CD14-positive monocyte (primary cell): ENCODE measurements at regions not wholly inside any gene's neighbourhood (a gene's known extent, or its start where the extent isn't known, plus 50 kb on each side); places are given as distances from the start of the nearest gene placed in this dataset.

ENCODE experiments used
- DNase-seq, 3 donors: peaks; one replicate each; pipeline ENCODE4 v3.0.0-alpha.2; 2011 to 2022
- H2AFZ ChIP-seq: 2 replicates; pipeline ENCODE4 v1.6.0; 2012; ENCODE audit warnings: mild to moderate bottlenecking, low read depth, low read length, inconsistent platforms; ENCODE audit not compliant: insufficient read depth, poor library complexity, severe bottlenecking
- H3K27ac ChIP-seq, 2 donors: 1 replicate in 1 of 2; 2 replicates in 1 of 2; pipeline ENCODE4 v1.5.1; 2012 to 2013; ENCODE audit warnings: low read length in 2 of 2, control low read depth in 1 of 2, inconsistent platforms in 1 of 2, low read depth in 1 of 2, mild to moderate bottlenecking in 1 of 2
- H3K27me3 ChIP-seq, 2 donors: one replicate each; pipeline versions ENCODE4 v1.6.0 to v1.6.1; 2011 to 2013; ENCODE audit warnings: low read length in 2 of 2; ENCODE audit not compliant: control insufficient read depth in 2 of 2, insufficient read depth in 2 of 2
- H3K36me3 ChIP-seq, 2 donors: replicated peaks in 1 of 2; 1 replicate in 1 of 2; 2 replicates in 1 of 2; pipeline versions ENCODE4 v1.5.1 to v1.6.1; 2012 to 2013; ENCODE audit warnings: low read length in 2 of 2, control low read depth in 1 of 2, inconsistent platforms in 1 of 2, mild to moderate bottlenecking in 1 of 2; ENCODE audit not compliant: insufficient read depth in 2 of 2, control insufficient read depth in 1 of 2
- H3K4me1 ChIP-seq, 2 donors: 1 replicate in 1 of 2; 2 replicates in 1 of 2; pipeline versions ENCODE4 v1.5.1 to v1.6.1; 2012 to 2013; ENCODE audit warnings: low read length in 2 of 2, control low read depth in 1 of 2, inconsistent platforms in 1 of 2, mild to moderate bottlenecking in 1 of 2, moderate library complexity in 1 of 2; ENCODE audit not compliant: insufficient read depth in 2 of 2, control insufficient read depth in 1 of 2
- H3K4me2 ChIP-seq: replicated peaks from 2 replicates; pipeline ENCODE3; 2012; ENCODE audit warnings: low read length, moderate library complexity, mild to moderate bottlenecking; ENCODE audit not compliant: poor library complexity, severe bottlenecking; ENCODE audit errors: extremely low read depth
- H3K4me3 ChIP-seq, 3 experiments: fragments of 200-600 bp in 1 of 3; sonication (generic) in 1 of 3; replicated peaks in 1 of 3; 1 replicate in 2 of 3; 2 replicates in 1 of 3; pipeline ENCODE4 v1.5.1; 2011 to 2013; ENCODE audit warnings: low read length in 3 of 3, mild to moderate bottlenecking in 3 of 3, control low read depth in 2 of 3, low read depth in 2 of 3, inconsistent platforms in 1 of 3, moderate library complexity in 1 of 3
- H3K79me2 ChIP-seq: 2 replicates; pipeline ENCODE4 v1.6.0; 2012; ENCODE audit warnings: mild to moderate bottlenecking, control low read depth, inconsistent platforms, low read length, moderate library complexity; ENCODE audit not compliant: insufficient read depth
- H3K9ac ChIP-seq: 2 replicates; pipeline ENCODE4 v1.6.0; 2017; ENCODE audit warnings: low read length, mild to moderate bottlenecking; ENCODE audit not compliant: insufficient read depth, poor library complexity, severe bottlenecking
- H3K9me3 ChIP-seq, 2 donors: replicated peaks in 1 of 2; 1 replicate in 1 of 2; 2 replicates in 1 of 2; pipeline versions ENCODE4 v1.5.1 to v1.6.1; 2012 to 2013; ENCODE audit warnings: low read length in 2 of 2, control low read depth in 1 of 2; ENCODE audit not compliant: control insufficient read depth in 1 of 2, insufficient read depth in 1 of 2
- H4K20me1 ChIP-seq: 2 replicates; pipeline ENCODE4 v1.6.0; 2012; ENCODE audit warnings: mild to moderate bottlenecking, low read length, control low read depth, moderate library complexity; ENCODE audit not compliant: insufficient read depth
- H3K27ac Mint-ChIP-seq, 7 donors: one replicate each; pipeline ENCODE4 v1.8.0; 2020; ENCODE audit warnings: mild to moderate bottlenecking in 7 of 7, mixed read lengths in 7 of 7, moderate library complexity in 6 of 7, inconsistent platforms in 2 of 7
- H3K27me3 Mint-ChIP-seq, 3 donors: one replicate each; pipeline ENCODE4 v1.8.0; 2021 to 2022; ENCODE audit warnings: low read depth in 3 of 3, mild to moderate bottlenecking in 3 of 3, mixed read lengths in 3 of 3, moderate library complexity in 3 of 3, inconsistent platforms in 1 of 3
- H3K36me3 Mint-ChIP-seq, 2 donors: one replicate each; pipeline ENCODE4 v1.8.0; 2020; ENCODE audit warnings: mixed read lengths in 2 of 2, inconsistent platforms in 1 of 2, mild to moderate bottlenecking in 1 of 2
- H3K4me1 Mint-ChIP-seq: one replicate; pipeline ENCODE4 v1.8.0; 2020; ENCODE audit warnings: mild to moderate bottlenecking, mixed read lengths
- H3K4me3 Mint-ChIP-seq, 2 donors: one replicate each; pipeline ENCODE4 v1.8.0; 2020; ENCODE audit warnings: mild to moderate bottlenecking in 2 of 2, mixed read lengths in 2 of 2, moderate library complexity in 1 of 2
- H3K9me3 Mint-ChIP-seq, 7 donors: one replicate each; pipeline ENCODE4 v1.8.0; 2020 to 2022; ENCODE audit warnings: mixed read lengths in 7 of 7, mild to moderate bottlenecking in 6 of 7, moderate library complexity in 6 of 7, inconsistent platforms in 2 of 7
- CTCF ChIP-seq: fragments of 200-600 bp; IDR thresholded peaks from one replicate; pipeline ENCODE4 v1.8.0; 2022; ENCODE audit warnings: antibody characterized with exemption, mild to moderate bottlenecking
- WGBS: methylation state at CpG from one replicate; pipeline ENCODE4 v1.1.5; 2013; ENCODE audit warnings: missing lambda C conversion rate; ENCODE audit not compliant: insufficient coverage; 5-methylcytosine and 5-hydroxymethylcytosine counted together
- intact Hi-C, 2 donors: fragments of 100-400 bp; cut with micrococcal nuclease; formaldehyde crosslinking; loops; one replicate each; pipeline versions ENCODE4 v1.15.0 to v1.15.1; 2023

GRCh38 chr6:41428996-41429421 lies 93.6 kb downstream of the NCR2 start:
- Histone ChIP-seq H3K4me3 (no peak overlapping the region), H3K27ac (no peak overlapping the region), H3K36me3 (no peaks in the 10 kb centered on the region), H3K27me3 (peaks cover 55 to 62% of the 10 kb centered on the region in 2 donors), H4K20me1 (no peaks in the 10 kb centered on the region), H3K9me3 (peaks cover 7 to 30% of the 10 kb centered on the region in 2 donors), H3K4me2 (no peak overlapping the region), H3K4me1 (peaks cover 10 to 21% of the 10 kb centered on the region in 2 donors), H2AFZ (no peak overlapping the region), H3K79me2 (no peaks in the 10 kb centered on the region), H3K9ac (no peak overlapping the region)
- intact Hi-C loops = no loop called here
- Mint-ChIP-seq H3K9me3 (peaks cover 0 to 12% (median 3%) of the 10 kb centered on the region in 7 donors), H3K36me3 (peaks cover 0 to 3% of the 10 kb centered on the region in 2 donors), H3K27ac (peak overlapping the region in 1 of 7 donors; percentile 31), H3K4me1 (peaks cover 7% of the 10 kb centered on the region), H3K4me3 (peak overlapping the region in 1 of 2 donors; percentile 73), H3K27me3 (peaks cover 31 to 42% (median 40%) of the 10 kb centered on the region in 3 donors)
- WGBS = 14% methylated on average over 4 of the region's 5 CpGs
- TF ChIP-seq CTCF = no peak
- DNase-seq = peak in 1 of 3 donors; percentile 15

GRCh38 chr6:41429506-41430504 lies 94.4 kb downstream of the NCR2 start:
- no peak for DNase-seq
- Histone ChIP-seq H3K9me3 (peaks cover 7 to 30% of the 10 kb centered on the region in 2 donors), H3K4me3 (no peak overlapping the region), H3K4me2 (no peak overlapping the region), H2AFZ (no peak overlapping the region), H3K9ac (no peak overlapping the region), H3K4me1 (peaks cover 10 to 21% of the 10 kb centered on the region in 2 donors), H3K27ac (no peak overlapping the region), H3K36me3 (no peaks in the 10 kb centered on the region), H4K20me1 (no peaks in the 10 kb centered on the region), H3K27me3 (peaks cover 52 to 59% of the 10 kb centered on the region in 2 donors), H3K79me2 (no peaks in the 10 kb centered on the region)
- intact Hi-C loops = no loop called here
- WGBS = 68% methylated on average over 6 of the region's 14 CpGs
- no peak for TF ChIP-seq CTCF
- Mint-ChIP-seq H3K9me3 (peaks cover 0 to 12% (median 3%) of the 10 kb centered on the region in 7 donors), H3K36me3 (peaks cover 0 to 3% of the 10 kb centered on the region in 2 donors), H3K27ac (no peak overlapping the region), H3K27me3 (peaks cover 31 to 42% (median 42%) of the 10 kb centered on the region in 3 donors), H3K4me1 (peaks cover 7% of the 10 kb centered on the region), H3K4me3 (peak overlapping the region in 1 of 2 donors; percentile 87)
